Adipocyte (in vitro differentiated cells): ENCODE measurements at regions not wholly inside any gene's neighbourhood (a gene's known extent, or its start where the extent isn't known, plus 50 kb on each side); places are given as distances from the start of the nearest gene placed in this dataset.
A peak's percentile ranks its signal among the peaks of the same experiment; 100 is the strongest.
"Not testable (repeated sequence)": the region's sequence is repeated elsewhere in the genome, so short reads cannot be mapped to it uniquely, and the experiment has no call there.

ENCODE experiments used
- DNase-seq: peaks from one replicate; pipeline ENCODE4 v3.0.0-alpha.2; 2015; ENCODE audit warnings: low read depth
- H3K27me3 ChIP-seq: replicated peaks from 2 replicates; pipeline ENCODE4 v1.7.0; 2013; ENCODE audit warnings: mild to moderate bottlenecking, low read length, moderate library complexity; ENCODE audit not compliant: control insufficient read depth, insufficient read depth
- H3K36me3 ChIP-seq: 2 replicates; pipeline ENCODE4 v1.7.0; 2013; ENCODE audit warnings: low read length, mild to moderate bottlenecking, moderate library complexity; ENCODE audit not compliant: control insufficient read depth, insufficient read depth, severe bottlenecking
- H3K4me1 ChIP-seq: 2 replicates; pipeline ENCODE4 v1.7.0; 2013; ENCODE audit warnings: mild to moderate bottlenecking, low read length, moderate library complexity; ENCODE audit not compliant: control insufficient read depth, insufficient read depth
- H3K4me3 ChIP-seq: 2 replicates; pipeline ENCODE4 v1.7.0; 2013; ENCODE audit warnings: mild to moderate bottlenecking, low read length, moderate library complexity
- H3K9ac ChIP-seq: 2 replicates; pipeline ENCODE4 v1.7.0; 2013; ENCODE audit warnings: mild to moderate bottlenecking, low read length, moderate library complexity
- H3K9me3 ChIP-seq: 2 replicates; pipeline ENCODE4 v1.7.0; 2013; ENCODE audit warnings: mild to moderate bottlenecking, low read length, moderate library complexity; ENCODE audit not compliant: control insufficient read depth

DNA sequence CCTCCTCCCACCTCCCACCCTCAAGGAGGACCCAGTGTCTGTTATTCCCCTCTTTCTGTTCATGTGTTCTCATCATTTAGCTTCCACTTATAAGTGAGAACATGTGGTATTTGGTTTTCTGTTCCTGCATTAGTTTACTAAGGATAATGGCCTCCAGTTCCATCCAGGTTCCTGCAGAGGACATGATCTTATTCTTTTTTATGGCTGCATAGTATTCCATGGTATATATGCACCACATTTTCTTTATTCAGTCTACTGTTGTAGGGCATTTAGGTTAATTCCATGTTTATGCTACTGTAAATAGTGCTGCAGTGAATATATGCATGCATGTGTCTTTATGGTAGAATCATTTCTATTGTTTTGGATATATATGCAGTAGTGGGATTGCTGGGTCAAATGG, 180.4 kb upstream of the KLF3 start:
- not testable (repeated sequence) for DNase-seq, H3K27me3 ChIP-seq, H3K4me3 ChIP-seq, H3K36me3 ChIP-seq, H3K4me1 ChIP-seq, H3K9ac ChIP-seq, H3K9me3 ChIP-seq

DNA sequence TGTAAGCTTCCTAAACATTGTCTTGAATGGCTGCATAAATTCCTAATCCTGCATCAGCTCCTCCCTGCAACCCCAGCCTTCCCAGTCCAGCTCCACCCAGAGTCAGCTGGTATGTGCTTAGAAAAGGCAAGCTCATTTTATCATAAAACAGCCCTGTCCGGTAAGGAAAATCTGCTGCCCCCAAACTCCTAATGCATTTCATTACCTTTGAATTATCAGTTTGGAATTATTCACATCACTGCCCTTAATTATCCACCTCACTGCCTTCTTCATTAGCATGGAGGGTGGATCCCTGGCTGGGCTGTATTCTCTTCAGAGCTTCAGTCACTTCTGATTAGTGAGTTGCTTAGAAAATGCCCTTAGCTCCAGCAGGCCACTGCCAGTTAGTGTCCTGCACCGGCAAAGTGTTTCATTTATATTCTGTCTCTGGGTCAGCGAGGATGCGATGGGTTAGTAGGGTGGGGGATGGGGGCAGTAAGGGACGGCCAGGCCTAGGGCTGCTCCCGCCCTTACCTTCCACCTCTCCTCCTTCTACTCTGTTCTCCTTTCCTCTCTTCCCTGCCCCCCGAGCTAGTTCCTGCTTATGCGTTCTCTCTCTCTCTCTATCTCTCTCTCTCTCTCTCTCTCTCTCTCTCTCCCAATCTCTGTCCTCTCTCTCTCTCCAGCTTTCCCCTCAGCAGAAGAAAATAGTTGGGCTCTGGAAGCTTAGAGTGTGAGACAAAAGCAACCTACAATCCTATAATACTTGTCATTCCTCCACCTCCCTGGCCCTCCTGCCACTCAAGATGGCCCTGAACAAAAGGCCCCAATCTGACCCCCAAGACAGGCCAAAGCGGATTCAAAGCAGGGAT, 174.8 kb upstream of the KLF3 start:
- H3K4me3 ChIP-seq: no peak overlapping the region
- no peak overlapping the region for H3K9ac ChIP-seq
- H3K9me3 ChIP-seq: no peaks in the 10 kb centered on the region
- no peaks in the 10 kb centered on the region for H3K27me3 ChIP-seq
- peaks cover 10% of the 10 kb centered on the region for H3K4me1 ChIP-seq
- DNase-seq: peak; percentile 31
- no peaks in the 10 kb centered on the region for H3K36me3 ChIP-seq

- H3K4me3 ChIP-seq: no peak overlapping the region
- peak; percentile 4 for DNase-seq
- no peaks in the 10 kb centered on the region for H3K9me3 ChIP-seq
- H3K27me3 ChIP-seq: no peaks in the 10 kb centered on the region
- H3K4me1 ChIP-seq: peaks cover 10% of the 10 kb centered on the region
- no peak overlapping the region for H3K9ac ChIP-seq
- H3K36me3 ChIP-seq: no peaks in the 10 kb centered on the region
Observed at GRCh38 chr4:38489924-38490639, 173.9 kb upstream of the KLF3 start.

GRCh38 chr4:38490753-38491446, 173.1 kb upstream of the KLF3 start:
- H3K9me3 ChIP-seq: no peaks in the 10 kb centered on the region
- no peaks in the 10 kb centered on the region for H3K27me3 ChIP-seq
- H3K36me3 ChIP-seq: no peaks in the 10 kb centered on the region
- H3K4me3 ChIP-seq: no peak overlapping the region
- H3K9ac ChIP-seq: no peak overlapping the region
- DNase-seq: no peak
- peaks cover 10% of the 10 kb centered on the region for H3K4me1 ChIP-seq

GRCh38 chr4:38491854-38492478, 172.0 kb upstream of the KLF3 start:
- Histone ChIP-seq H3K4me1 (peaks cover 10% of the 10 kb centered on the region), H3K36me3 (no peaks in the 10 kb centered on the region)
- DNase-seq: no peak

DNA sequence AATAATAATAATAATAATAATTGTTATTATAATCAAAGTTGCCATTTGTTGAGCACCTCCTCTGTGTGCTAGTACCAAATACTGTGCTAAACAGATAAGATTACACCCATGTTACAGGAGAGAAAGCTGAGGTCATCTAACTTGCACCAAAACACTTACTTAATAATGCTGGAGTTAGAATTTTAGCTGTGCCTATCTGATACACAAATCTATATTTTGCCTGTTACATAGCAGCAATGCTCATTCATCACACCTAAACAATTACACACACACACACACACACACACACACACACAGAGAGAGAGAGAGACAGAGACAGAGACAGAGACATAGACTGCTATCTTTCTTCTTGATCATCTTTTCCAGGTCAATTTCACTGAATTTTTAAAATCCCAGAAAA, 170.9 kb upstream of the KLF3 start:
- peaks cover 10% of the 10 kb centered on the region for H3K4me1 ChIP-seq
- no peaks in the 10 kb centered on the region for H3K27me3 ChIP-seq
- DNase-seq: no peak
- no peaks in the 10 kb centered on the region for H3K36me3 ChIP-seq
- no peak overlapping the region for H3K4me3 ChIP-seq
- H3K9ac ChIP-seq: no peak overlapping the region
- H3K9me3 ChIP-seq: no peaks in the 10 kb centered on the region

More at GRCh38 chr4:38491854-38492478, 172.0 kb upstream of the KLF3 start:
- no peaks in the 10 kb centered on the region for H3K9me3 ChIP-seq
- no peak overlapping the region for H3K9ac ChIP-seq
- H3K4me3 ChIP-seq: no peak overlapping the region
- H3K27me3 ChIP-seq: no peaks in the 10 kb centered on the region

- DNase-seq: no peak
- Histone ChIP-seq H3K9ac (no peak overlapping the region), H3K9me3 (no peaks in the 10 kb centered on the region), H3K4me1 (peaks cover 4% of the 10 kb centered on the region), H3K4me3 (no peak overlapping the region), H3K27me3 (no peaks in the 10 kb centered on the region), H3K36me3 (no peaks in the 10 kb centered on the region)
Observed at GRCh38 chr4:38495446-38495845, 168.6 kb upstream of the KLF3 start.

- no peaks in the 10 kb centered on the region for H3K4me1 ChIP-seq
- no peaks in the 10 kb centered on the region for H3K9me3 ChIP-seq
- no peaks in the 10 kb centered on the region for H3K36me3 ChIP-seq
- H3K27me3 ChIP-seq: no peaks in the 10 kb centered on the region
- H3K4me3 ChIP-seq: no peak overlapping the region
- DNase-seq: no peak
- H3K9ac ChIP-seq: no peak overlapping the region
Observed at GRCh38 chr4:38497121-38497520, 166.9 kb upstream of the KLF3 start.

DNA sequence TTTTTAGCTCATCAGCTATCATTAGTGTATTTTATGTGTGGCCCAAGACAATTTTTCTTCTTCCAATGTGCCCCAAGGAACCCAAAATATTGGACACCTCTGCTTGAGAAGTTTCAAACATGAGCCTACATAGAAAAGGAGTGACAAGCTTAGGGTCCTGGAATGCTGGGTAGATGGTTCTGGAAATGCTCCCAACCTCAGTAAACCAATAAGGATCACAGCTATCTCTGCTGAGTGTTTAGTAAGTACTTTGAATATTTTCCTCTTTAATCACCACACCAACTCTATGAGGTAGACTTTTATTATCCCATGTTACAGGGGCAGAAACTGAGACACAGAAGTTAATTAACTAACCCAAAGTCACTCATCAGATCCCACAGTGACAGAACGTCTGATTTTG, 164.9 kb upstream of the KLF3 start:
- no peaks in the 10 kb centered on the region for H3K9me3 ChIP-seq
- no peak overlapping the region for H3K4me3 ChIP-seq
- H3K4me1 ChIP-seq: no peaks in the 10 kb centered on the region
- H3K27me3 ChIP-seq: no peaks in the 10 kb centered on the region
- no peak overlapping the region for H3K9ac ChIP-seq
- DNase-seq: no peak
- no peaks in the 10 kb centered on the region for H3K36me3 ChIP-seq

DNA sequence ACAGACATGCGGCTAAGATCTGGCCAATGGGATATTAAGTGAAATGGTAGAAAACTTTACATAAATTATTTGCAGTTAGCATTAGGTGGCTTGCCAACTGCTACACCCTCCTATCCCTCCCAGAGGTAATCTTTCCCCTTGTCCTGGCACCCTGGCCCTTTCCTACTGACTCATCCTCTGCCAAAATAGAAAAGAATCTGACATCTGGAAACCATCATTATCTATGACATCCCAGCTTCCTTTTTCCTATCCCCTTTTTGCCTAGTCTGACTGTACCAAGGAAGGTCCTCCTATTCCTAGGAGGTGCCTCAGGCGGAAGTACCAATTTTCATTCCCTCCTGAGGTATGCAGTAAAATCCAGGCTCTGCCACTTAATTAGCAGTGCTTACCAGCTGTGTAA, 163.6 kb upstream of the KLF3 start:
- no peak for DNase-seq
- H3K9ac ChIP-seq: no peak overlapping the region
- no peaks in the 10 kb centered on the region for H3K9me3 ChIP-seq
- H3K4me3 ChIP-seq: no peak overlapping the region
- no peaks in the 10 kb centered on the region for H3K27me3 ChIP-seq
- no peaks in the 10 kb centered on the region for H3K4me1 ChIP-seq
- no peaks in the 10 kb centered on the region for H3K36me3 ChIP-seq

DNA sequence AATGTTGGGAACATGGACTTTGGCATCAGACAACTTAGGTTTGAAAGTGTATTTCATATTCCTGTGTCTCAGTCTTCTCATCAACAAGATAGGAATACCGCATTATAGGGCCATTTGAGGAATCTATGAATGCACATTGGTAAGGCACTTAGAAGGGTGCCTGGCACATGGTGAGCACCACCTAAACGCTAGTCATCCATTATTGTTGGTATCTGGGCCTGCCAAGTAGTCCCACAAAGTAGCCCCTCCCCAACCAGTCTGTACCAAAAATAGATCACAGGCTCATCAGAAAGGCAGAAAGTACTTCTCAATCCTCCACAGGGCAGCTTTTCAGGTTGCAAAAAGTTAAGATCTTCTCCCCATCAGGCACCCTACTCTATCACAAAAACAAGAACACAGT, 162.3 kb upstream of the KLF3 start:
- Histone ChIP-seq H3K27me3 (no peaks in the 10 kb centered on the region), H3K36me3 (no peaks in the 10 kb centered on the region), H3K9me3 (no peaks in the 10 kb centered on the region), H3K4me3 (no peak overlapping the region), H3K9ac (no peak overlapping the region), H3K4me1 (no peaks in the 10 kb centered on the region)
- no peak for DNase-seq
